Middle frontal gyrus (tissue), 1 donor: ENCODE measurements at regions not wholly inside any gene's neighbourhood (a gene's known extent, or its start where the extent isn't known, plus 50 kb on each side); places are given as distances from the start of the nearest gene placed in this dataset.

Experiments used
- DNase-seq: peaks from one replicate; pipeline ENCODE4 v3.0.0-alpha.2; 2015; ENCODE audit warnings: low spot score; ENCODE audit errors: extremely low spot score

GRCh38 chr4:79088946-79089691 is 149.9 kb upstream of the PAQR3 start:
- no peak for DNase-seq

DNA sequence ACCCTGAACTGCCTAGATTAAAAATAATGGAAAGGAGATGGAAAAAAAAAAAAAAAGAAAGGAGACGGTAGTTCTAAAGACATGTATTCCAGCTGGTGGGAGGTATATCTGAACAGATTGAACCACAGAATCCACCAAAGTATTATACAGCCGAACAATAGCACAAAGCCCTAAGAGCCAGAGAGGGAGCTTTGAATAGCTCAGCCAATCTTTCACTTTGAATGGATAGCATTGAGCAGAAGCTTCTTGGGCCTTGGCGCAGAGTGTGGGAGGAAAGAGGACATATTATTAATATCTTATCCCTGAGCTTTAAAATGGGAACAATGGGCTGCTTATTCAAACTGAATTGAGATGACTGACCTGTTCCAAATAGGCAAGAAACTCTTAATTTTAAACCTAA is 147.8 kb upstream of the PAQR3 start:
- DNase-seq, result no peak

GRCh38 chr4:79083406-79084010 is 144.3 kb upstream of the PAQR3 start:
- DNase-seq, result no peak

DNA sequence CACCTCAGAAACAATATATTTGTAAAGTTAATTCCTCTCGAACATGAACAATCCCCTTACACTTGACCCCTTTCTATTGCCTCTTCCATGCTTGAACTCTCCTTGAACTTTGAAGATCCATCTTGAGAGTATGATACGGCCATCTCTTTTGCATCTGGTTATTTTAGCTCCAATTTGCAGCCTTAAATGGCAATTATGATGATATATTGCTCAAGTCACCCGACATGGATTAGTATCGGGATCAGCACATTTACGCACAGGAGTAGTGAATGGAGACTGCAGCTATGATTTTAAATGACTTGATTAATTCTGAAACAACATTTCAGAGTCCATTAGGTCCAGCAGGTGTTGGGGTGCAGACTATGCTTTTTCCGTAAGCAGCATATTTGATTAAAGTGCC is 143.8 kb upstream of the PAQR3 start:
- DNase-seq, result no peak

DNA sequence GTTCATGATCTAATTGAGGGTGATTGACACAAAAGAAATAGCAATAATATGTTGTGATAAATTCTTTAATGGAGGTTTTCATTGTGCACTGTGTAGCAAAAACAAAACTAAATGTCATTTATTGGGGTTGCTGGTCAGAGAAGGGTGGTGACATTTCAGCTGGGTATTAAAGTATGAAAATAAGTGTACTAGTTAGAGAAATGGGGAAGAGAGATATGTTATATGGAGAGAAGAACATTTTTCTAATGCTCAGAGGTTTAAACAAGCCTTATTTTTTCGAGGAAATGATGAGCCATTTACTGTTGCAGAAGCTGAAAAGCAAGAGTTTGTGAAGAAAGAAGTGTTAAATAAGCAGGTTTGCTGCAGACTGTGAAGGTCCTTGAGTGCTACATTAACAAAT is 142.7 kb upstream of the PAQR3 start:
- DNase-seq, result no peak

DNA sequence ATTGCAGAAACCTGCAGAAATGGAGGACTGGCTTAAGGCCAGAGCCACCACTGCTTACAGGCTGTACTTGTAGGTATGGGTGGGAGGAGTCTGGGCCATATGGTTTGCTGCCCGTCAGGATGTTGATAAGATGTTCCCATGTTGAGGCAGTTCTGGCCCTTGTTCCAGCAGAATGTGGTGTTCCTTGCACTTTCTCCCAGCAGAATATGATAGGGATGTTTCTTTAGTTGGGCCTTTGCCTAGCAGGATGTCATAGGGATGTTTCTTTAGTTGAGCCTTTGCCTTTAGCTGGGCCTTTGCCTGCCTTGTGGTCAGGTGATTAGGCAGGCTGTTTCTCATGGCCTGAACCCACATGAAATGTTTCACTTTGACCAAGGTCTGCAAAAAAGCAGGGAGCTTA is 139.1 kb upstream of the PAQR3 start:
- DNase-seq, result no peak

- DNase-seq, result no peak
These were observed 134.8 kb upstream of the PAQR3 start for GRCh38 chr4:79074040-79074439.

GRCh38 chr4:79073471-79073870 is 134.2 kb upstream of the PAQR3 start:
- DNase-seq, result no peak

GRCh38 chr4:79065262-79065661 is 126.0 kb upstream of the PAQR3 start:
- DNase-seq, result no peak

GRCh38 chr4:79064806-79065205 is 125.6 kb upstream of the PAQR3 start:
- no peak for DNase-seq

DNA sequence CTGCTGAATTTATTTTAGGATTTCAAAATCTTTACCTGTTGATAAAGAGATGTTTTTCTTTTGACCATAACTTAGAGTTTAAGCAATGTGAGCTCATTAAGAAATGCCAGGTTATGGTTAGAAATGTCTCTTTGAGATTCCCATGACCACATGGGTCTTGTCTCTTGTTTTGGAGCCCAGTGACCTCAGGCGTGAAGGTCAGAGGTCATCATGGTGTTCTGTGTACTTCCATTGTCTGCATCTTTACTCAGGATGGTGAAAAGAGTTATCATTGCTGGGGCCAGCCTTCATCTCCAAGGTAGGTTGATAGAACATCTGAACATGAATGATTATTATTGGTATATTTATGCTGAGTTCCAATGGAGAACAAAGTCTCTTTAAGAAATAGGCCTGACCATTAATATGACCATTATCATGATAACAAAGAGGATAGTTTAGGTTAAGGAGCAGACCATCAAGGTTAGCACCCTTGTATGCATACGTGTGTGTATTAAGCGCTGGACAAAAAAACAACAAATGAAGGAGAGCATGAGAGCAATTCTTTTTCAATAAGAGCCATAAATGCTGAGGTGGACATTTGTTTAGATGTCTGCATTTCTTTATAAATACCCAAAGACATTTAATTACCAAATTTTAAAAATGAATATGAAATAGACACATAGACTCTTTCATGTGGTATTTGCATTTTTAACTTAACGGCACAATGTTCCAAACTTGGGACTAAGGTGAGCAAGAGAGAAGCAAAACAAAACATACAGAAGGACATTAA is 120.6 kb upstream of the PAQR3 start:
- DNase-seq, result no peak

- no peak for DNase-seq
These were observed 118.5 kb upstream of the PAQR3 start for GRCh38 chr4:79057772-79058171.

GRCh38 chr4:79053754-79054153 is 114.5 kb upstream of the PAQR3 start:
- no peak for DNase-seq

GRCh38 chr4:79050541-79050880 is 111.3 kb upstream of the PAQR3 start:
- DNase-seq, result no peak

GRCh38 chr4:79049840-79050540 is 110.8 kb upstream of the PAQR3 start:
- no peak for DNase-seq

DNA sequence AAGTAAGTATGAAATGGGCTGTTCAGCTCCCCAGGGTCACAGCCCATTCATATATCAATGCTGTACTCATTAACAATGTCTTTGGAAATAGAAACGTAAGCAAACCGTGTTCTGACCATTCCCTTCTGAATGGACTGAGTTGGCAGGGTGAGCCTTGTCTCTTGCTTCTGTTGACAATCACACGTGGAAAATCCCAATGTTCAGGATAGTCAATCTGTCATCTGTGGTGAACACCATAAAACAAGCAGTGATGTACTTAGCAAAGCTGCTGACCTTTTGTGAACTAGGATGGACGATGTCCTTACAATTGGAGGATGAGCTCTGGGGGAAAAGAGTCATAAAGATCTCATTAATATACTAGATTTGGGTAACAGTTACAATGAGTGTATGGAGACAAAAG is 109.6 kb upstream of the PAQR3 start:
- DNase-seq, result no peak

DNA sequence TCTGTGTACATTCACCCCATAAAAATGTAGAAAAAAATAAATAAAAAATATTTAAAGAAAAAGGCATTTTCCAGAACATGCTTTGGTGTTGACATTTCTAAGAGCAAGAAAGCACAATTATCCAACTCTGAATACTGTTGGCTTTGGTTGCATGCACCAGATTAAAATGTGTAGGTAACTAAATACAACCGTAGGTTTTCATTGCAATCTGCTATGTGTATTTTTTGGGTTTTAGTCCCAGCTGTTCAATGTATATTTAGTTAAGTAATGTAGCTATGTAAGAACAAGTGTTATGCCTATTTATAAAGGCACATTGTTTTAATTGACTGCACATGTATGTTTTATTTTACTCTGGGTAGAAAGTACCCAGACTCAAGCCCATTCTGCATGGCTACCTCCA is 108.1 kb upstream of the PAQR3 start:
- peak; percentile 31 for DNase-seq

- DNase-seq, result no peak
These were observed 106.9 kb upstream of the PAQR3 start for GRCh38 chr4:79046016-79046592.

DNA sequence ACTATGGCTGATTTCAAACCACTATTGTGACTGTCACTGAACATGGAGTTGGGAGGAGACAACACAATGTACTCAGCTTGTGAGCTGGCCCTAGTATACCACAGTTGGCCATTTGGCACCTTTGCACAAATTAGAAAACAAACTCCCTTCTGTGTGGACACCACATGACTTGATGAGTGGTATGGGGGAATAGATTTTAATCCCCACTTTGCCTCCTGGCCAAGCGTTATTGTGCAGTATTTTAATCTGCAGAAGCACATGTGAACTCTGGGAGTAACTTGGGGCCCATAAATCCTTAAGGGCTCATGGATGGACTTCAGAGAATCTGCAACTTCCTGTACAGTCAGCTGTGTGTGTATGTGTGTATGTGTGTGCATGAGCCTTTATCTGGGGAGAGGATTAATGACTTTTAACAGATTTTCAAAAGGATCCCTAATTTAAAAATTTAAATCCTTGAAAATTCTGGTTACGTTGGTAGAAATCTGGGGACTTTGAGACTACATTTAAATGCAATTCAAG is 105.0 kb upstream of the PAQR3 start:
- no peak for DNase-seq

- DNase-seq, result no peak
These were observed 103.9 kb upstream of the PAQR3 start for GRCh38 chr4:79043138-79043537.

GRCh38 chr4:79042079-79042674 is 102.9 kb upstream of the PAQR3 start:
- no peak for DNase-seq
